Neural progenitor cell (in vitro differentiated cells): ENCODE measurements at regions not wholly inside any gene's neighbourhood (a gene's known extent, or its start where the extent isn't known, plus 50 kb on each side); places are given as distances from the start of the nearest gene placed in this dataset.

Source experiments
- DNase-seq: peaks from one replicate; pipeline ENCODE4 v3.0.0-alpha.2; 2016; ENCODE audit warnings: low spot score
- H2AFZ ChIP-seq: fragments of 200-600 bp; sonication (generic); replicated peaks from 2 replicates; pipeline ENCODE4 v1.6.1; 2016; ENCODE audit warnings: antibody characterized with exemption
- H3F3A ChIP-seq: fragments of 200-600 bp; sonication (generic); 2 replicates; pipeline ENCODE4 v1.6.1; 2016; ENCODE audit warnings: antibody characterized with exemption, low read depth
- H3K27ac ChIP-seq: fragments of 200-600 bp; sonication (generic); 2 replicates; pipeline ENCODE4 v1.5.1; 2016; ENCODE audit warnings: mild to moderate bottlenecking
- H3K27me3 ChIP-seq: fragments of 200-600 bp; sonication (generic); 2 replicates; pipeline ENCODE4 v1.6.1; 2016; ENCODE audit warnings: mild to moderate bottlenecking, moderate library complexity
- H3K36me3 ChIP-seq: fragments of 200-600 bp; sonication (generic); 2 replicates; pipeline ENCODE4 v1.5.1; 2016
- H3K4me1 ChIP-seq: fragments of 200-600 bp; sonication (generic); 2 replicates; pipeline ENCODE4 v1.6.1; 2016; ENCODE audit warnings: mixed run types
- H3K4me2 ChIP-seq: fragments of 200-600 bp; sonication (generic); 2 replicates; pipeline ENCODE4 v1.6.1; 2016
- H3K4me3 ChIP-seq: fragments of 200-600 bp; sonication (generic); 2 replicates; pipeline ENCODE4 v1.5.1; 2016
- H3K79me2 ChIP-seq: fragments of 200-600 bp; sonication (generic); 2 replicates; pipeline ENCODE4 v1.6.1; 2016; ENCODE audit warnings: low read depth
- H3K9ac ChIP-seq: fragments of 200-600 bp; sonication (generic); 2 replicates; pipeline ENCODE4 v1.6.1; 2016
- H3K9me3 ChIP-seq: fragments of 200-600 bp; sonication (generic); 2 replicates; pipeline ENCODE4 v1.5.1; 2016; ENCODE audit warnings: low read depth
- H4K20me1 ChIP-seq: fragments of 200-600 bp; sonication (generic); 2 replicates; pipeline ENCODE4 v1.6.1; 2016; ENCODE audit warnings: low read depth
- H3K27ac Mint-ChIP-seq: 3 replicates; pipeline ENCODE4 v1.8.0; 2021; ENCODE audit warnings: mixed read lengths
- H3K27me3 Mint-ChIP-seq: 2 replicates; pipeline ENCODE4 v1.8.0; 2022; ENCODE audit warnings: low read depth, mild to moderate bottlenecking, inconsistent platforms, moderate library complexity, mixed read lengths; ENCODE audit not compliant: insufficient read depth
- H3K36me3 Mint-ChIP-seq: 3 replicates; pipeline ENCODE4 v1.8.0; 2021; ENCODE audit warnings: mixed read lengths
- H3K4me1 Mint-ChIP-seq: 3 replicates; pipeline ENCODE4 v1.8.0; 2021; ENCODE audit warnings: mixed read lengths
- H3K4me3 Mint-ChIP-seq: 3 replicates; pipeline ENCODE4 v1.8.0; 2021; ENCODE audit warnings: mild to moderate bottlenecking, moderate library complexity, mixed read lengths
- H3K9me3 Mint-ChIP-seq: 3 replicates; pipeline ENCODE4 v1.8.0; 2020; ENCODE audit warnings: mixed read lengths
- EZH2 ChIP-seq: fragments of 200-600 bp; sonication (generic); IDR thresholded peaks from 2 replicates; pipeline ENCODE4 v1.6.1; 2017; ENCODE audit warnings: antibody characterized with exemption, mild to moderate bottlenecking, moderate library complexity
- EZH2phosphoT487 ChIP-seq: fragments of 200-600 bp; sonication (generic); IDR thresholded peaks from 2 replicates; pipeline ENCODE4 v1.6.1; 2017; ENCODE audit warnings: antibody characterized with exemption
- TF ChIP-seq, protein P1 (sequence below): fragments of 200-600 bp; sonication (generic); IDR thresholded peaks from 2 replicates; pipeline ENCODE4 v1.5.1; 2017; ENCODE audit warnings: antibody characterized with exemption, mild to moderate bottlenecking

DNA sequence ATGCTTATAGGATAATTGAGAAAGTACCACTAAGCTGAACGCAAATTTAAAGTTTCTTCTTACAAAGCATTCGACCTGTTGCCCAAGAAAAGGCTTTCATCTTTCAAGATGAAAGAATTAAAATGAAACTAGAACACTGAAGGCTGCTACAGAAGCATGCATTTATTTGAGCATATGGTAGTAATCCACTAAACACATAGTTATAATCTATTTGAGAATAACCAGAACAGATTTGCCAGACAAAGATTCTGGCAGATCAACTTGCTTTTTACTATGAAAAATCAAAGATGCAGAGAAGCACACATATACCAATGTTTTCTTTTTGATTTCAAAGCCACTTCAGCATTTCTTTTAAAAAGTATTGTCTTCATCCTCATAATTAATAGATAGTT lies 412.2 kb downstream of the UTRN start:
- H3K4me1 Mint-ChIP-seq, result no peaks in the 10 kb centered on the region
- H3F3A ChIP-seq, result no peaks in the 10 kb centered on the region
- H3K36me3 ChIP-seq, result peaks cover 3% of the 10 kb centered on the region
- H3K9ac ChIP-seq, result no peak overlapping the region
- H3K27ac Mint-ChIP-seq, result no peak overlapping the region
- H3K4me3 ChIP-seq, result no peak overlapping the region
- no peaks in the 10 kb centered on the region for H3K4me1 ChIP-seq
- H3K27ac ChIP-seq, result no peak overlapping the region
- no peaks in the 10 kb centered on the region for H3K27me3 ChIP-seq
- H3K79me2 ChIP-seq, result no peaks in the 10 kb centered on the region
- no peaks in the 10 kb centered on the region for H3K27me3 Mint-ChIP-seq
- no peaks in the 10 kb centered on the region for H3K36me3 Mint-ChIP-seq
- no peak for DNase-seq
- H2AFZ ChIP-seq, result no peak overlapping the region
- H4K20me1 ChIP-seq, result no peaks in the 10 kb centered on the region
- no peaks in the 10 kb centered on the region for H3K9me3 ChIP-seq
- peaks cover 18% of the 10 kb centered on the region for H3K9me3 Mint-ChIP-seq
- no peak overlapping the region for H3K4me2 ChIP-seq
- TF ChIP-seq EZH2, result no peak
- TF ChIP-seq, protein P1, sequence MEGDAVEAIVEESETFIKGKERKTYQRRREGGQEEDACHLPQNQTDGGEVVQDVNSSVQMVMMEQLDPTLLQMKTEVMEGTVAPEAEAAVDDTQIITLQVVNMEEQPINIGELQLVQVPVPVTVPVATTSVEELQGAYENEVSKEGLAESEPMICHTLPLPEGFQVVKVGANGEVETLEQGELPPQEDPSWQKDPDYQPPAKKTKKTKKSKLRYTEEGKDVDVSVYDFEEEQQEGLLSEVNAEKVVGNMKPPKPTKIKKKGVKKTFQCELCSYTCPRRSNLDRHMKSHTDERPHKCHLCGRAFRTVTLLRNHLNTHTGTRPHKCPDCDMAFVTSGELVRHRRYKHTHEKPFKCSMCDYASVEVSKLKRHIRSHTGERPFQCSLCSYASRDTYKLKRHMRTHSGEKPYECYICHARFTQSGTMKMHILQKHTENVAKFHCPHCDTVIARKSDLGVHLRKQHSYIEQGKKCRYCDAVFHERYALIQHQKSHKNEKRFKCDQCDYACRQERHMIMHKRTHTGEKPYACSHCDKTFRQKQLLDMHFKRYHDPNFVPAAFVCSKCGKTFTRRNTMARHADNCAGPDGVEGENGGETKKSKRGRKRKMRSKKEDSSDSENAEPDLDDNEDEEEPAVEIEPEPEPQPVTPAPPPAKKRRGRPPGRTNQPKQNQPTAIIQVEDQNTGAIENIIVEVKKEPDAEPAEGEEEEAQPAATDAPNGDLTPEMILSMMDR, result no peak
- TF ChIP-seq EZH2phosphoT487, result no peak
- H3K4me3 Mint-ChIP-seq, result no peak overlapping the region

DNA sequence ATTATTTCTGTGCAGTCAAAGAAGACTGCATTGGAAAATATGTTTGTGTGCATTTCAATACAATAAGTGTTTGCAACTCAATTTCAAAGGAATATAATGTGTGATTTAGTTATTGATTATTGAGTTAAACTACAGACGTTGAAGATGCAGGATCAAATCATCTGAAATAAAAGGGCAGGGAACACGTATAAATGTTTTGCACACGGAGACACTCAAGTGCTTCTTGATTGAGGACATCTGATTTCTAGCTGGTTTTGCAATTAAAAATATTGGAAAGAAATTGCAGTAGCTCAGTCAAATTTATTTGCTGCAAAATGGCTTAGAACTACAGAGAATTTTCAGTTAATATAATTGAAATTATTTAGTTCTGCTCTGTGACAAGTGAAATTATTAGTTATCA lies 412.7 kb downstream of the UTRN start:
- no peaks in the 10 kb centered on the region for H3F3A ChIP-seq
- Mint-ChIP-seq H3K4me1 (no peaks in the 10 kb centered on the region), H3K27me3 (no peaks in the 10 kb centered on the region), H3K4me3 (no peak overlapping the region), H3K36me3 (no peaks in the 10 kb centered on the region), H3K27ac (no peak overlapping the region), H3K9me3 (peaks cover 14% of the 10 kb centered on the region)
- DNase-seq, result no peak
- no peak overlapping the region for H3K4me2 ChIP-seq
- TF ChIP-seq EZH2phosphoT487 (no peak), EZH2 (no peak)
- TF ChIP-seq, protein P1, result no peak
- H4K20me1 ChIP-seq, result no peaks in the 10 kb centered on the region
- no peak overlapping the region for H2AFZ ChIP-seq
- no peak overlapping the region for H3K27ac ChIP-seq
- H3K9ac ChIP-seq, result no peak overlapping the region
- peaks cover 3% of the 10 kb centered on the region for H3K36me3 ChIP-seq
- H3K4me1 ChIP-seq, result no peaks in the 10 kb centered on the region
- no peaks in the 10 kb centered on the region for H3K79me2 ChIP-seq
- H3K4me3 ChIP-seq, result no peak overlapping the region
- no peaks in the 10 kb centered on the region for H3K9me3 ChIP-seq
- no peaks in the 10 kb centered on the region for H3K27me3 ChIP-seq

GRCh38 chr6:144702781-144703180 lies 417.6 kb downstream of the UTRN start:
- Mint-ChIP-seq H3K4me1 (no peaks in the 10 kb centered on the region), H3K27ac (no peak overlapping the region), H3K4me3 (no peak overlapping the region), H3K36me3 (peaks cover 2% of the 10 kb centered on the region), H3K27me3 (no peaks in the 10 kb centered on the region), H3K9me3 (no peaks in the 10 kb centered on the region)
- H3K9ac ChIP-seq, result no peak overlapping the region
- no peak overlapping the region for H3K4me2 ChIP-seq
- DNase-seq, result no peak
- H3K36me3 ChIP-seq, result peaks cover 3% of the 10 kb centered on the region
- no peaks in the 10 kb centered on the region for H4K20me1 ChIP-seq
- H3K9me3 ChIP-seq, result no peaks in the 10 kb centered on the region
- TF ChIP-seq EZH2phosphoT487 (no peak), EZH2 (no peak)
- TF ChIP-seq, protein P1, result no peak
- no peak overlapping the region for H2AFZ ChIP-seq
- no peaks in the 10 kb centered on the region for H3K27me3 ChIP-seq
- no peaks in the 10 kb centered on the region for H3K4me1 ChIP-seq
- H3F3A ChIP-seq, result no peaks in the 10 kb centered on the region
- no peaks in the 10 kb centered on the region for H3K79me2 ChIP-seq
- no peak overlapping the region for H3K4me3 ChIP-seq
- no peak overlapping the region for H3K27ac ChIP-seq

DNA sequence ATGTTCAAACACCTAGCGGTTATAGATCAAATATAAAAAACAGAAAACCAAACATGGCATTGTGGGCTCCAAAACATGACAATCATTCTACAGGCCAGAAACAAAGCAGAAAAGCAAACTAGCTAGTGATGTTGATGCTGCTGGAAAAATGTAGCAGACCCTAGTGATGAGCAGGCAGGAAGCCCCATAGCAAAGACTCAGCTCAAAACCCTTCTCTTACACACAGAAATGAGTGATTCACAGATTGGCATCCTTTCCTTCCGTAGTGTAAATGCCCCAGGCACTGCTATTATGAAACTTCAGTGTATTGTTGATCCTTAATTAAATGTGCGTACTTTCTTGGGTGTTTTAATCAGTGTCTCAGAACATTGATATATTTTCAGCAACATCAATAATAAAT lies 425.1 kb downstream of the UTRN start:
- Mint-ChIP-seq H3K36me3 (no peaks in the 10 kb centered on the region), H3K27ac (no peak overlapping the region), H3K27me3 (no peaks in the 10 kb centered on the region), H3K9me3 (no peaks in the 10 kb centered on the region), H3K4me3 (no peak overlapping the region), H3K4me1 (peaks cover 8% of the 10 kb centered on the region)
- H3K27ac ChIP-seq, result no peak overlapping the region
- H3K4me3 ChIP-seq, result no peak overlapping the region
- TF ChIP-seq, protein P1, result no peak
- TF ChIP-seq EZH2phosphoT487 (no peak), EZH2 (no peak)
- no peak overlapping the region for H3K4me2 ChIP-seq
- no peaks in the 10 kb centered on the region for H3K27me3 ChIP-seq
- H2AFZ ChIP-seq, result no peak overlapping the region
- no peak overlapping the region for H3K9ac ChIP-seq
- H3K9me3 ChIP-seq, result no peaks in the 10 kb centered on the region
- H3F3A ChIP-seq, result no peaks in the 10 kb centered on the region
- H3K36me3 ChIP-seq, result no peaks in the 10 kb centered on the region
- no peaks in the 10 kb centered on the region for H4K20me1 ChIP-seq
- H3K79me2 ChIP-seq, result no peaks in the 10 kb centered on the region
- no peak for DNase-seq
- H3K4me1 ChIP-seq, result no peaks in the 10 kb centered on the region
